ENCODE measurements at regions not wholly inside any gene's neighbourhood (a gene's known extent, or its start where the extent isn't known, plus 50 kb on each side); places are given as distances from the start of the nearest gene placed in this dataset.

DNA sequence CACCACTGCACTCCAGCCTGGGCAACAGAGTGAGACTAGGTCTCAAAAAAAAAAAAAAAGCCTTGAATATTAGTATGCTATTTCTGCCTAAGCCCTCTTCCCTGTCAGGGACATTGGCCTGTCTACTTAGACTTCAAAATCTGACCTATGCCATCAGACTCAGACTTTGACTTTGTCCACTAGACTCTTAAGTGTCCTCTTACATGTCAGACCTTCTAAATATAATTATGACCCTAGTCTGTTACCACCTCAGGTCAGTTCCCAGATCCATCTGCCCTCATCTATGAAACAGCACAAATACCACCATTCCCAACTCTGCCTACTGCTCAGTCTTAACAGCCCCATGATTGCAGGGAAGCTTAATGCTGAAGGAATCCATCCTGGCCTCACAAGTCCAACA is 244.6 kb downstream of the ZEB2 start:
- Histone ChIP-seq H3K9me3 (replicated peaks; ENCODE audit: control insufficient read depth, insufficient read depth, low read depth, low read length) (peaks cover 3% of the 10 kb centered on the region), H3K36me3 (ENCODE audit: control insufficient read depth, insufficient read depth, low read length) (no peaks in the 10 kb centered on the region), H2AFZ (ENCODE audit: low read depth, low read length) (no peak overlapping the region), H4K20me1 (replicated peaks; ENCODE audit: control insufficient read depth, insufficient read depth, low read length) (no peaks in the 10 kb centered on the region), H3K9me1 (ENCODE audit: control insufficient read depth, insufficient read depth, low read length) (no peaks in the 10 kb centered on the region), H3K4me2 (ENCODE audit: insufficient read depth, low read length) (no peak overlapping the region), H3K27me3 (ENCODE audit: control insufficient read depth in 2 of 2, insufficient read depth in 2 of 2, low read length in 2 of 2) (no peaks in the 10 kb centered on the region), H3K4me3 (no peak overlapping the region), H3K27ac (ENCODE audit: extremely low read depth, low read depth, low read length) (no peak overlapping the region), H3K79me2 (ENCODE audit: control insufficient read depth, insufficient read depth, low read length) (no peaks in the 10 kb centered on the region), H3K9ac (ENCODE audit: insufficient read depth in 1 of 2, low read depth in 2 of 2, low read length in 2 of 2) (no peak overlapping the region), H3K4me1 (replicated peaks in 1 of 2; ENCODE audit: control insufficient read depth in 2 of 2, insufficient read depth in 2 of 2, low read length in 2 of 2) (no peaks in the 10 kb centered on the region; a peak in 2 of 5 replicates)
- TF ChIP-seq CBFA2T2 (conservative IDR thresholded peaks at IDR 0.05) (no peak), POLR2H (tag; IDR thresholded peaks at IDR 0.05; ENCODE audit: low read depth) (no peak), RAD51 (IDR thresholded peaks at IDR 0.05; ENCODE audit: borderline replicate concordance, low read depth) (no peak), RBM14 (IDR thresholded peaks at IDR 0.05; ENCODE audit: borderline replicate concordance, insufficient read depth, low read depth, low read length) (no peak), CBX5 (IDR thresholded peaks at IDR 0.05; ENCODE audit: borderline replicate concordance, low read depth) (no peak), SP2 (IDR thresholded peaks at IDR 0.05; ENCODE audit: extremely low read depth, low read depth, low read length, poor library complexity, severe bottlenecking) (no peak), ZNF239 (CRISPR knock-in tag; IDR thresholded peaks at IDR 0.05) (no peak), TBL1XR1 (IDR thresholded peaks at IDR 0.05; ENCODE audit: low read length in 2 of 2) (no peak), CHD1 (IDR thresholded peaks at IDR 0.05; ENCODE audit: low read length) (no peak), FOXA1 (IDR thresholded peaks at IDR 0.05; ENCODE audit: borderline replicate concordance) (no peak), ZBTB17 (CRISPR knock-in tag; IDR thresholded peaks at IDR 0.05) (no peak), SRSF7 (optimal IDR thresholded peaks at IDR 0.05; ENCODE audit: low read depth, low read length) (no peak), HDAC1 (IDR thresholded peaks at IDR 0.05) (no peak), HEY1 (CRISPR knock-in tag; IDR thresholded peaks at IDR 0.05; ENCODE audit: borderline replicate concordance) (no peak), EWSR1 (IDR thresholded peaks at IDR 0.05; ENCODE audit: borderline replicate concordance, low read depth, partially characterized antibody) (no peak), ZNF134 (CRISPR knock-in tag; conservative IDR thresholded peaks at IDR 0.05) (no peak), SIRT6 (IDR thresholded peaks at IDR 0.05; ENCODE audit: low read depth, low read length) (no peak), NFE2 (IDR thresholded peaks at IDR 0.05; ENCODE audit: low read depth) (no peak)
- TF ChIP-seq, protein P1, sequence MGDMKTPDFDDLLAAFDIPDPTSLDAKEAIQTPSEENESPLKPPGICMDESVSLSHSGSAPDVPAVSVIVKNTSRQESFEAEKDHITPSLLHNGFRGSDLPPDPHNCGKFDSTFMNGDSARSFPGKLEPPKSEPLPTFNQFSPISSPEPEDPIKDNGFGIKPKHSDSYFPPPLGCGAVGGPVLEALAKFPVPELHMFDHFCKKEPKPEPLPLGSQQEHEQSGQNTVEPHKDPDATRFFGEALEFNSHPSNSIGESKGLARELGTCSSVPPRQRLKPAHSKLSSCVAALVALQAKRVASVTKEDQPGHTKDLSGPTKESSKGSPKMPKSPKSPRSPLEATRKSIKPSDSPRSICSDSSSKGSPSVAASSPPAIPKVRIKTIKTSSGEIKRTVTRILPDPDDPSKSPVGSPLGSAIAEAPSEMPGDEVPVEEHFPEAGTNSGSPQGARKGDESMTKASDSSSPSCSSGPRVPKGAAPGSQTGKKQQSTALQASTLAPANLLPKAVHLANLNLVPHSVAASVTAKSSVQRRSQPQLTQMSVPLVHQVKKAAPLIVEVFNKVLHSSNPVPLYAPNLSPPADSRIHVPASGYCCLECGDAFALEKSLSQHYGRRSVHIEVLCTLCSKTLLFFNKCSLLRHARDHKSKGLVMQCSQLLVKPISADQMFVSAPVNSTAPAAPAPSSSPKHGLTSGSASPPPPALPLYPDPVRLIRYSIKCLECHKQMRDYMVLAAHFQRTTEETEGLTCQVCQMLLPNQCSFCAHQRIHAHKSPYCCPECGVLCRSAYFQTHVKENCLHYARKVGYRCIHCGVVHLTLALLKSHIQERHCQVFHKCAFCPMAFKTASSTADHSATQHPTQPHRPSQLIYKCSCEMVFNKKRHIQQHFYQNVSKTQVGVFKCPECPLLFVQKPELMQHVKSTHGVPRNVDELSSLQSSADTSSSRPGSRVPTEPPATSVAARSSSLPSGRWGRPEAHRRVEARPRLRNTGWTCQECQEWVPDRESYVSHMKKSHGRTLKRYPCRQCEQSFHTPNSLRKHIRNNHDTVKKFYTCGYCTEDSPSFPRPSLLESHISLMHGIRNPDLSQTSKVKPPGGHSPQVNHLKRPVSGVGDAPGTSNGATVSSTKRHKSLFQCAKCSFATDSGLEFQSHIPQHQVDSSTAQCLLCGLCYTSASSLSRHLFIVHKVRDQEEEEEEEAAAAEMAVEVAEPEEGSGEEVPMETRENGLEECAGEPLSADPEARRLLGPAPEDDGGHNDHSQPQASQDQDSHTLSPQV (IDR thresholded peaks at IDR 0.05), result no peak
- ChIA-PET POLR2A (no interaction called here), CTCF (ENCODE audit: low intra/inter-chr PET ratio) (no interaction called here)
- BruUV-seq (replicated peaks), result no TSS peak
- in situ Hi-C loops (cut with MboI), result no loop called here
- intact Hi-C loops (cut with micrococcal nuclease), result no loop called here
- FAIRE-seq (no peak), ATAC-seq (no peak), DNase-seq (ENCODE audit: extremely low read depth in 1 of 4, low spot score in 3 of 4) (no peak)
